GM12891 (cell line): ENCODE measurements at regions not wholly inside any gene's neighbourhood (a gene's known extent, or its start where the extent isn't known, plus 50 kb on each side); places are given as distances from the start of the nearest gene placed in this dataset.

Source experiments
- POLR2A ChIP-seq: IDR thresholded peaks from 2 replicates; pipeline ENCODE4 v1.6.1; 2011; ENCODE audit warnings: low read depth, low read length, control low read depth
- POLR2AphosphoS5 ChIP-seq: IDR thresholded peaks from 2 replicates; pipeline ENCODE4 v1.6.1; 2011; ENCODE audit warnings: low read depth, low read length, control low read depth

DNA sequence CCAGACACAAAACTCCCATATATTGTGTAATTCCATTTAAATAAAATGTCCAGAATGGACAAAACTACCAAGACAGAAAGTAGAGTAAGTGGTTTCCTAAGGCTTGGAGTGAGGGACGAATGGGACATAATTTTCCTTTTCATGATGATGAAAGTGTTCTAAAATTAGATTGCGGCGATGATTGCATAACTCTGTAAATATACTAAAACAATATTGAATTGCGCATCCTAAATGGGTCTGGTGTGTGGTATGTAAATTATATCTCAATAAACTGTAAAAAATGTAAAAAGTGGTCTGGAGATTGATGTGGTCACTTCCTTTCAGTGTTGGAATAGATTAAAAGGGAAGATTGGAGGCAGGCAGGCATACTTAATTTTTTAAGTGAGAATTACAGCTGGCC lies 105.9 kb upstream of the KCNAB1 start:
- no peak for TF ChIP-seq POLR2A
- TF ChIP-seq POLR2AphosphoS5, result no peak
